Hepatocyte (in vitro differentiated cells): ENCODE measurements at regions not wholly inside any gene's neighbourhood (a gene's known extent, or its start where the extent isn't known, plus 50 kb on each side); places are given as distances from the start of the nearest gene placed in this dataset.

Source experiments
- DNase-seq: peaks from one replicate; pipeline ENCODE4 v3.0.0-alpha.2; 2016; ENCODE audit warnings: low spot score
- H2AFZ ChIP-seq: fragments of 200-600 bp; sonication (generic); 2 replicates; pipeline ENCODE4 v1.6.0; 2016; ENCODE audit warnings: antibody characterized with exemption, mild to moderate bottlenecking
- H3K27ac ChIP-seq: fragments of 200-600 bp; sonication (generic); 2 replicates; pipeline ENCODE4 v1.5.1; 2016; ENCODE audit warnings: mild to moderate bottlenecking
- H3K27me3 ChIP-seq: fragments of 200-600 bp; sonication (generic); 2 replicates; pipeline ENCODE4 v1.6.1; 2016
- H3K36me3 ChIP-seq: fragments of 200-600 bp; sonication (generic); replicated peaks from 2 replicates; pipeline ENCODE4 v1.5.1; 2016; ENCODE audit warnings: low read depth; ENCODE audit not compliant: insufficient read depth
- H3K4me1 ChIP-seq: fragments of 200-600 bp; sonication (generic); 2 replicates; pipeline ENCODE4 v1.5.1; 2016; ENCODE audit warnings: mild to moderate bottlenecking, moderate library complexity; ENCODE audit not compliant: insufficient read depth
- H3K4me2 ChIP-seq: fragments of 200-600 bp; sonication (generic); 2 replicates; pipeline ENCODE4 v1.6.0; 2016
- H3K4me3 ChIP-seq: fragments of 200-600 bp; sonication (generic); 2 replicates; pipeline ENCODE4 v1.5.1; 2016; ENCODE audit warnings: mild to moderate bottlenecking
- H3K79me2 ChIP-seq: fragments of 200-600 bp; sonication (generic); 2 replicates; pipeline ENCODE4 v1.6.0; 2017; ENCODE audit warnings: mild to moderate bottlenecking
- H3K9me2 ChIP-seq: fragments of 200-600 bp; sonication (generic); replicated peaks from 2 replicates; pipeline ENCODE4 v1.6.0; 2017; ENCODE audit warnings: mild to moderate bottlenecking; ENCODE audit not compliant: insufficient read depth
- H3K9me3 ChIP-seq: fragments of 200-600 bp; sonication (generic); 2 replicates; pipeline ENCODE4 v1.5.1; 2016; ENCODE audit warnings: low read depth, mild to moderate bottlenecking
- H4K20me1 ChIP-seq: fragments of 200-600 bp; sonication (generic); 2 replicates; pipeline ENCODE4 v1.6.0; 2016; ENCODE audit warnings: mild to moderate bottlenecking; ENCODE audit not compliant: insufficient read depth, poor library complexity, severe bottlenecking
- EZH2 ChIP-seq: fragments of 200-600 bp; sonication (generic); IDR thresholded peaks from 2 replicates; pipeline ENCODE4 v1.6.1; 2016; ENCODE audit warnings: antibody characterized with exemption, mild to moderate bottlenecking, borderline replicate concordance
- EZH2phosphoT487 ChIP-seq: fragments of 200-600 bp; sonication (generic); IDR thresholded peaks from one replicate; pipeline ENCODE4 v1.6.1; 2018; ENCODE audit warnings: antibody characterized with exemption, mild to moderate bottlenecking, low read depth, moderate library complexity; ENCODE audit not compliant: unreplicated experiment, severe bottlenecking
- WGBS: methylation state at CpG from one replicate; pipeline ENCODE4 v1.1.6; 2016; ENCODE audit warnings: low lambda C conversion rate; ENCODE audit errors: missing lambda C conversion rate; 5-methylcytosine and 5-hydroxymethylcytosine counted together
- TF ChIP-seq, protein P1 (sequence below): fragments of 200-600 bp; sonication (generic); IDR thresholded peaks from 2 replicates; pipeline ENCODE4 v1.5.1; 2016; ENCODE audit warnings: antibody characterized with exemption, mild to moderate bottlenecking; ENCODE audit not compliant: poor library complexity

DNA sequence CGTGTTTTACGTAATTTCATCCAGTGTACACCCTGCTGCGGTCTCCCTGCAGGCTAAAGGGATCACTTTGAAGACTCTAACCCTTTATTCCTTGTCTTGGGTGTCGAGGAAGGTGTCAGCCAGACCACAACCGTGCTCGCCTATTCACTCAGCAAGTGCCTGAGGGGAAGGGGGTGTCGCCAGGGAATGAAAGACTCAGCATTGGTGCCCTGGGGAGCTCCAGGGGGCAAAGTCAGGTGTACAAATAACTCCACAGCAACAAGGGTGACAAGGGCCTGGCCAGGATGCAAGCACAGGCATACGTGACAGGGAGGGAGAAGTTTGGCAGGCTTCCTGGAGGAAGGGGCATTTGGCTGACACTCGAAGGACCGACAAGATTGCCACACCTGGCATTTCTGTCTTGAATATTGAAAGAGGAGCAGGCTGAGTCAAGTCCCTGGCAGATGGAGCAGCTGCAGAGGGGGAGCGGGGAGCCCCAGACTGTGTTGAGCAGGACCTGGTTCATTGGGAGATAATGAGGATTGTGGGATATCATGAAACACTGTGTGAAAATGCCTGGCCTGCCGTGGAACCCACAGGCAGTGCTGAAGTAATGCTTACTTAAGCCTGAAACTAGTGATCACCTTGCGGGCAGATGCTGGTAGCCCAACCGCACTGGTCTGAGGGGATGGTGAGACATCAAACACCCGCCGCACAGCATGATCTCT lies 93.9 kb downstream of the RHOB start:
- no peak overlapping the region for H3K4me2 ChIP-seq
- 86% methylated on average over 16 of the region's 16 CpGs for WGBS
- TF ChIP-seq EZH2 (no peak), EZH2phosphoT487 (no peak)
- TF ChIP-seq, protein P1, sequence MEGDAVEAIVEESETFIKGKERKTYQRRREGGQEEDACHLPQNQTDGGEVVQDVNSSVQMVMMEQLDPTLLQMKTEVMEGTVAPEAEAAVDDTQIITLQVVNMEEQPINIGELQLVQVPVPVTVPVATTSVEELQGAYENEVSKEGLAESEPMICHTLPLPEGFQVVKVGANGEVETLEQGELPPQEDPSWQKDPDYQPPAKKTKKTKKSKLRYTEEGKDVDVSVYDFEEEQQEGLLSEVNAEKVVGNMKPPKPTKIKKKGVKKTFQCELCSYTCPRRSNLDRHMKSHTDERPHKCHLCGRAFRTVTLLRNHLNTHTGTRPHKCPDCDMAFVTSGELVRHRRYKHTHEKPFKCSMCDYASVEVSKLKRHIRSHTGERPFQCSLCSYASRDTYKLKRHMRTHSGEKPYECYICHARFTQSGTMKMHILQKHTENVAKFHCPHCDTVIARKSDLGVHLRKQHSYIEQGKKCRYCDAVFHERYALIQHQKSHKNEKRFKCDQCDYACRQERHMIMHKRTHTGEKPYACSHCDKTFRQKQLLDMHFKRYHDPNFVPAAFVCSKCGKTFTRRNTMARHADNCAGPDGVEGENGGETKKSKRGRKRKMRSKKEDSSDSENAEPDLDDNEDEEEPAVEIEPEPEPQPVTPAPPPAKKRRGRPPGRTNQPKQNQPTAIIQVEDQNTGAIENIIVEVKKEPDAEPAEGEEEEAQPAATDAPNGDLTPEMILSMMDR: no peak

DNA sequence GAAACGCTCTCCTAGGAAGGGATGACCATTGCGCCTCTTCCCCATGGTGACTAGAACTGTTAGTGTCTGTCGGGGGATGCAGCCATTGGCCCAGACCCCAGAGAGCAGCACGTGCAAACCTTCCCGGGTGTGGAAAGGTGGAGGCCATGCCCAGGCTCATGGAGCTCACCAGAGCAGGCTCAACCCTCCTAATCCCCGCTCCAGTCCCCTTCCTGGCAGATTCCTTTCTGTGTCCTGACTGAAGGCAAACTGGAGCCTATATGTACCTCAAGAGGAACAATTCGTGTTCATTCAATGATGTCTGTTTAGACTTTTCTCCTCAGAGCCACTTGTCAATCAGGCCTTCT lies 94.4 kb downstream of the RHOB start:
- H3K4me3 ChIP-seq: no peak overlapping the region
- H3K27ac ChIP-seq: no peak overlapping the region
- TF ChIP-seq EZH2phosphoT487: no peak
- no peak for TF ChIP-seq EZH2
- TF ChIP-seq, protein P1: no peak
- no peak overlapping the region for H2AFZ ChIP-seq
- H3K27me3 ChIP-seq: no peaks in the 10 kb centered on the region
- no peaks in the 10 kb centered on the region for H3K36me3 ChIP-seq
- WGBS: 95% methylated on average over 7 of the region's 7 CpGs
- H3K4me1 ChIP-seq: peaks cover 16% of the 10 kb centered on the region
- no peaks in the 10 kb centered on the region for H4K20me1 ChIP-seq
- H3K9me3 ChIP-seq: no peaks in the 10 kb centered on the region
- no peak for DNase-seq
- no peaks in the 10 kb centered on the region for H3K9me2 ChIP-seq
- no peak overlapping the region for H3K4me2 ChIP-seq
- no peaks in the 10 kb centered on the region for H3K79me2 ChIP-seq

More for the DNA sequence above, 93.9 kb downstream of the RHOB start:
- H4K20me1 ChIP-seq: no peaks in the 10 kb centered on the region
- no peaks in the 10 kb centered on the region for H3K9me2 ChIP-seq
- no peaks in the 10 kb centered on the region for H3K36me3 ChIP-seq
- peaks cover 16% of the 10 kb centered on the region for H3K4me1 ChIP-seq
- H3K4me3 ChIP-seq: no peak overlapping the region
- H3K27ac ChIP-seq: no peak overlapping the region
- no peak overlapping the region for H2AFZ ChIP-seq
- H3K27me3 ChIP-seq: no peaks in the 10 kb centered on the region
- H3K79me2 ChIP-seq: no peaks in the 10 kb centered on the region
- no peak for DNase-seq
- no peaks in the 10 kb centered on the region for H3K9me3 ChIP-seq

DNA sequence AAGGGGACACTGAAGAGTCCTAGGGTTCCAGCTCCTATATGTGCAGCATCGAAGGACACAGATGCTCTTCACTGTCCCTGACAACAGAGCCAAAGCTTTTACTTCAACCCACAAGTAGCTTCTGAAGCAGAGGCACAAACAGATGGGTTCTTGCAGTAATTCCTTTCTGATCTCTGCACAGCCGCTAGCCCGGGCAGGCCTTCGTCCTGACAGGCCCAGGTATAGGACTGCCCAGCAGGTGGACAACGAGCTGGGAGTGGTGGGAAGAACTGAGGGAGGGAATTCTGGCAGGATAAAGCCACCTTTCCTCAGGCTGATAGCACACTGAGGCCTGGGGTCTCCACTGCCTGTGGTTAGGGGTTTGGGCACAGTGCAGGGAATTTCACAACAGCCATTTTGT lies 94.8 kb downstream of the RHOB start:
- Histone ChIP-seq H3K9me3 (no peaks in the 10 kb centered on the region), H3K4me2 (no peak overlapping the region), H3K4me1 (peaks cover 16% of the 10 kb centered on the region), H2AFZ (no peak overlapping the region), H3K27me3 (no peaks in the 10 kb centered on the region), H3K36me3 (no peaks in the 10 kb centered on the region), H4K20me1 (no peaks in the 10 kb centered on the region), H3K27ac (no peak overlapping the region), H3K79me2 (no peaks in the 10 kb centered on the region), H3K9me2 (no peaks in the 10 kb centered on the region), H3K4me3 (no peak overlapping the region)
- no peak for TF ChIP-seq EZH2phosphoT487
- no peak for TF ChIP-seq EZH2
- TF ChIP-seq, protein P1: no peak
- WGBS: 89% methylated on average over 5 of the region's 5 CpGs
- no peak for DNase-seq

DNA sequence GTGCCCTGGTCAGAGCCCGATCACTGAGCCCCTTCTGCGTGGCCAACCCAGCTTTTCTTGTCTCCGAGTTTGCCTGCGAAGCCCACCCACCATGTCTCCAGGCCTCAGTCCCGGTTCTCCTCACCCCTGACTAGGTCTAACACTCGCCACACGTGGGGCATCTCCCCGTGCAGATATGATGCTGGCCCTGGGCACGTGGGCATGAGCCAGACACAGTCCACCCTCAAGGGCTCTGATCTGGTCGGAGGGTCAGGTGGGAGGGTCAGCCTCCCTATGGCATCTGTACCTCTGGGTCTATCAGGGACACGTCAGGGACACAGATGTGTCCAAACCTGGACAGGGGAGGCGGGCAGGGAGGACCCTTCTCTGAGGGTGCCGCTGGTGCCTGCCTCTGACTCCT lies 95.4 kb downstream of the RHOB start:
- H3K36me3 ChIP-seq: no peaks in the 10 kb centered on the region
- no peaks in the 10 kb centered on the region for H3K9me2 ChIP-seq
- H3K4me1 ChIP-seq: peaks cover 16% of the 10 kb centered on the region
- no peaks in the 10 kb centered on the region for H3K9me3 ChIP-seq
- H2AFZ ChIP-seq: no peak overlapping the region
- no peaks in the 10 kb centered on the region for H3K79me2 ChIP-seq
- no peaks in the 10 kb centered on the region for H3K27me3 ChIP-seq
- no peak overlapping the region for H3K4me3 ChIP-seq
- no peak overlapping the region for H3K4me2 ChIP-seq
- DNase-seq: no peak
- WGBS: 93% methylated on average over 13 of the region's 13 CpGs
- no peaks in the 10 kb centered on the region for H4K20me1 ChIP-seq
- no peak for TF ChIP-seq EZH2
- TF ChIP-seq, protein P1: no peak
- TF ChIP-seq EZH2phosphoT487: no peak
- H3K27ac ChIP-seq: no peak overlapping the region
